CD14-positive monocyte (primary cell): ENCODE measurements at regions not wholly inside any gene's neighbourhood (a gene's known extent, or its start where the extent isn't known, plus 50 kb on each side); places are given as distances from the start of the nearest gene placed in this dataset.

ENCODE experiments used
- DNase-seq, 3 donors: peaks; one replicate each; pipeline ENCODE4 v3.0.0-alpha.2; 2011 to 2022
- H2AFZ ChIP-seq: 2 replicates; pipeline ENCODE4 v1.6.0; 2012; ENCODE audit warnings: mild to moderate bottlenecking, low read depth, low read length, inconsistent platforms; ENCODE audit not compliant: insufficient read depth, poor library complexity, severe bottlenecking
- H3K27ac ChIP-seq, 2 donors: 1 replicate in 1 of 2; 2 replicates in 1 of 2; pipeline ENCODE4 v1.5.1; 2012 to 2013; ENCODE audit warnings: low read length in 2 of 2, control low read depth in 1 of 2, inconsistent platforms in 1 of 2, low read depth in 1 of 2, mild to moderate bottlenecking in 1 of 2
- H3K27me3 ChIP-seq, 2 donors: one replicate each; pipeline versions ENCODE4 v1.6.0 to v1.6.1; 2011 to 2013; ENCODE audit warnings: low read length in 2 of 2; ENCODE audit not compliant: control insufficient read depth in 2 of 2, insufficient read depth in 2 of 2
- H3K36me3 ChIP-seq, 2 donors: replicated peaks in 1 of 2; 1 replicate in 1 of 2; 2 replicates in 1 of 2; pipeline versions ENCODE4 v1.5.1 to v1.6.1; 2012 to 2013; ENCODE audit warnings: low read length in 2 of 2, control low read depth in 1 of 2, inconsistent platforms in 1 of 2, mild to moderate bottlenecking in 1 of 2; ENCODE audit not compliant: insufficient read depth in 2 of 2, control insufficient read depth in 1 of 2
- H3K4me1 ChIP-seq, 2 donors: 1 replicate in 1 of 2; 2 replicates in 1 of 2; pipeline versions ENCODE4 v1.5.1 to v1.6.1; 2012 to 2013; ENCODE audit warnings: low read length in 2 of 2, control low read depth in 1 of 2, inconsistent platforms in 1 of 2, mild to moderate bottlenecking in 1 of 2, moderate library complexity in 1 of 2; ENCODE audit not compliant: insufficient read depth in 2 of 2, control insufficient read depth in 1 of 2
- H3K4me2 ChIP-seq: replicated peaks from 2 replicates; pipeline ENCODE3; 2012; ENCODE audit warnings: low read length, moderate library complexity, mild to moderate bottlenecking; ENCODE audit not compliant: poor library complexity, severe bottlenecking; ENCODE audit errors: extremely low read depth
- H3K4me3 ChIP-seq, 3 experiments: fragments of 200-600 bp in 1 of 3; sonication (generic) in 1 of 3; replicated peaks in 1 of 3; 1 replicate in 2 of 3; 2 replicates in 1 of 3; pipeline ENCODE4 v1.5.1; 2011 to 2013; ENCODE audit warnings: low read length in 3 of 3, mild to moderate bottlenecking in 3 of 3, control low read depth in 2 of 3, low read depth in 2 of 3, inconsistent platforms in 1 of 3, moderate library complexity in 1 of 3
- H3K79me2 ChIP-seq: 2 replicates; pipeline ENCODE4 v1.6.0; 2012; ENCODE audit warnings: mild to moderate bottlenecking, control low read depth, inconsistent platforms, low read length, moderate library complexity; ENCODE audit not compliant: insufficient read depth
- H3K9ac ChIP-seq: 2 replicates; pipeline ENCODE4 v1.6.0; 2017; ENCODE audit warnings: low read length, mild to moderate bottlenecking; ENCODE audit not compliant: insufficient read depth, poor library complexity, severe bottlenecking
- H3K9me3 ChIP-seq, 2 donors: replicated peaks in 1 of 2; 1 replicate in 1 of 2; 2 replicates in 1 of 2; pipeline versions ENCODE4 v1.5.1 to v1.6.1; 2012 to 2013; ENCODE audit warnings: low read length in 2 of 2, control low read depth in 1 of 2; ENCODE audit not compliant: control insufficient read depth in 1 of 2, insufficient read depth in 1 of 2
- H4K20me1 ChIP-seq: 2 replicates; pipeline ENCODE4 v1.6.0; 2012; ENCODE audit warnings: mild to moderate bottlenecking, low read length, control low read depth, moderate library complexity; ENCODE audit not compliant: insufficient read depth
- H3K27ac Mint-ChIP-seq, 7 donors: one replicate each; pipeline ENCODE4 v1.8.0; 2020; ENCODE audit warnings: mild to moderate bottlenecking in 7 of 7, mixed read lengths in 7 of 7, moderate library complexity in 6 of 7, inconsistent platforms in 2 of 7
- H3K27me3 Mint-ChIP-seq, 3 donors: one replicate each; pipeline ENCODE4 v1.8.0; 2021 to 2022; ENCODE audit warnings: low read depth in 3 of 3, mild to moderate bottlenecking in 3 of 3, mixed read lengths in 3 of 3, moderate library complexity in 3 of 3, inconsistent platforms in 1 of 3
- H3K36me3 Mint-ChIP-seq, 2 donors: one replicate each; pipeline ENCODE4 v1.8.0; 2020; ENCODE audit warnings: mixed read lengths in 2 of 2, inconsistent platforms in 1 of 2, mild to moderate bottlenecking in 1 of 2
- H3K4me1 Mint-ChIP-seq: one replicate; pipeline ENCODE4 v1.8.0; 2020; ENCODE audit warnings: mild to moderate bottlenecking, mixed read lengths
- H3K4me3 Mint-ChIP-seq, 2 donors: one replicate each; pipeline ENCODE4 v1.8.0; 2020; ENCODE audit warnings: mild to moderate bottlenecking in 2 of 2, mixed read lengths in 2 of 2, moderate library complexity in 1 of 2
- H3K9me3 Mint-ChIP-seq, 7 donors: one replicate each; pipeline ENCODE4 v1.8.0; 2020 to 2022; ENCODE audit warnings: mixed read lengths in 7 of 7, mild to moderate bottlenecking in 6 of 7, moderate library complexity in 6 of 7, inconsistent platforms in 2 of 7
- CTCF ChIP-seq: fragments of 200-600 bp; IDR thresholded peaks from one replicate; pipeline ENCODE4 v1.8.0; 2022; ENCODE audit warnings: antibody characterized with exemption, mild to moderate bottlenecking
- WGBS: methylation state at CpG from one replicate; pipeline ENCODE4 v1.1.5; 2013; ENCODE audit warnings: missing lambda C conversion rate; ENCODE audit not compliant: insufficient coverage; 5-methylcytosine and 5-hydroxymethylcytosine counted together
- intact Hi-C, 2 donors: fragments of 100-400 bp; cut with micrococcal nuclease; formaldehyde crosslinking; loops; one replicate each; pipeline versions ENCODE4 v1.15.0 to v1.15.1; 2023

- no peaks in the 10 kb centered on the region for H3K4me1 Mint-ChIP-seq
- WGBS = no CpG with 5 or more reads among the region's 2 CpGs
Observed at GRCh38 chr3:23706111-23706510, 99.6 kb upstream of the UBE2E1 start.

GRCh38 chr3:23709987-23710386, 95.8 kb upstream of the UBE2E1 start:
- H3K9me3 ChIP-seq = no peaks in the 10 kb centered on the region
- no peaks in the 10 kb centered on the region for H3K4me1 ChIP-seq
- H3K79me2 ChIP-seq = no peaks in the 10 kb centered on the region
- intact Hi-C loops = no loop called here
- H3K4me3 ChIP-seq = no peak overlapping the region
- no peak overlapping the region for H3K27ac ChIP-seq
- Mint-ChIP-seq H3K36me3 (no peaks in the 10 kb centered on the region), H3K4me1 (no peaks in the 10 kb centered on the region), H3K9me3 (peaks cover 0 to 9% (median 2%) of the 10 kb centered on the region in 7 donors), H3K27ac (no peak overlapping the region), H3K27me3 (peaks cover 2 to 5% (median 4%) of the 10 kb centered on the region in 3 donors), H3K4me3 (no peak overlapping the region)
- H3K4me2 ChIP-seq = no peak overlapping the region
- no peak for TF ChIP-seq CTCF
- H2AFZ ChIP-seq = no peak overlapping the region
- H3K9ac ChIP-seq = no peak overlapping the region
- DNase-seq = no peak
- H3K27me3 ChIP-seq = no peaks in the 10 kb centered on the region
- no peaks in the 10 kb centered on the region for H3K36me3 ChIP-seq
- no peaks in the 10 kb centered on the region for H4K20me1 ChIP-seq
- WGBS = 33% methylated on average over 1 of the region's 2 CpGs

More at GRCh38 chr3:23706111-23706510, 99.6 kb upstream of the UBE2E1 start:
- no peak overlapping the region for H2AFZ ChIP-seq
- no peaks in the 10 kb centered on the region for H4K20me1 ChIP-seq
- no peak overlapping the region for H3K27ac ChIP-seq
- Mint-ChIP-seq H3K27me3 (peaks cover 2 to 3% (median 2%) of the 10 kb centered on the region in 3 donors), H3K9me3 (peaks cover 0 to 9% (median 2%) of the 10 kb centered on the region in 7 donors), H3K36me3 (no peaks in the 10 kb centered on the region), H3K27ac (no peak overlapping the region), H3K4me3 (no peak overlapping the region)
- H3K9me3 ChIP-seq = no peaks in the 10 kb centered on the region
- intact Hi-C loops = no loop called here
- H3K9ac ChIP-seq = no peak overlapping the region
- TF ChIP-seq CTCF = no peak
- H3K79me2 ChIP-seq = no peaks in the 10 kb centered on the region
- H3K4me3 ChIP-seq = no peak overlapping the region
- no peaks in the 10 kb centered on the region for H3K4me1 ChIP-seq
- H3K4me2 ChIP-seq = no peak overlapping the region
- H3K27me3 ChIP-seq = no peaks in the 10 kb centered on the region
- no peaks in the 10 kb centered on the region for H3K36me3 ChIP-seq
- DNase-seq = no peak
